Fibroblast of pulmonary artery (primary cell): ENCODE measurements at regions not wholly inside any gene's neighbourhood (a gene's known extent, or its start where the extent isn't known, plus 50 kb on each side); places are given as distances from the start of the nearest gene placed in this dataset.

Experiments
- DNase-seq: peaks from one replicate; pipeline ENCODE4 v3.0.0-alpha.2; 2010; ENCODE audit warnings: low read depth
- H3K4me3 ChIP-seq: replicated peaks from 2 replicates; pipeline ENCODE4 v1.5.1; 2011; ENCODE audit warnings: low read depth, mild to moderate bottlenecking, control low read depth, low read length, moderate library complexity
- CTCF ChIP-seq: IDR thresholded peaks from 2 replicates; pipeline ENCODE4 v1.5.1; 2011; ENCODE audit warnings: mild to moderate bottlenecking, control low read depth, low read length, inconsistent platforms; ENCODE audit errors: missing control alignments

- DNase-seq: peak; percentile 41
- no peak for TF ChIP-seq CTCF
Observed at GRCh38 chr5:56569076-56569475, 246.3 kb upstream of the MAP3K1 start.

DNA sequence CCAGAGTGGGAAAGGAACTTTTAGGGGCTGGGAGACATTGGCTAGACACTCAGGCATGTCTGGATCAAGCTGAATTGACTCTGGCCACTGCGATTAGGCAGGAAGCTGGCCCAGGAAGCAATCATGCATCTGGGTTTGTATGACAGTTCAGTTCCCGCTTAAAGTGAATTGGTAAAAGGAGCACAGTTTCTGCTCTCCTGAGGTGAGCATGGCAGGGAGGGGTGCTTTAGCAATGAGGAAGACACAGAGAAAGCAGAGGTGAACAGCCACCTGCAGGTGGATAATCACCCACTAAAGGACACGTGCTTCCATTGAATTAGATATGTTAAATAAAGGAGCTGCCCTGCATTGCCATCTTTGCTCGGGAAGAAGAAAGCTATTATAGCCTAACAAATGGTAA, 248.1 kb upstream of the MAP3K1 start:
- DNase-seq: no peak
- TF ChIP-seq CTCF: no peak
- H3K4me3 ChIP-seq: no peak overlapping the region

More at GRCh38 chr5:56569076-56569475, 246.3 kb upstream of the MAP3K1 start:
- H3K4me3 ChIP-seq: no peak overlapping the region

- H3K4me3 ChIP-seq: no peak overlapping the region
- no peak for DNase-seq
- TF ChIP-seq CTCF: no peak
Observed at GRCh38 chr5:56566374-56567249, 248.7 kb upstream of the MAP3K1 start.

DNA sequence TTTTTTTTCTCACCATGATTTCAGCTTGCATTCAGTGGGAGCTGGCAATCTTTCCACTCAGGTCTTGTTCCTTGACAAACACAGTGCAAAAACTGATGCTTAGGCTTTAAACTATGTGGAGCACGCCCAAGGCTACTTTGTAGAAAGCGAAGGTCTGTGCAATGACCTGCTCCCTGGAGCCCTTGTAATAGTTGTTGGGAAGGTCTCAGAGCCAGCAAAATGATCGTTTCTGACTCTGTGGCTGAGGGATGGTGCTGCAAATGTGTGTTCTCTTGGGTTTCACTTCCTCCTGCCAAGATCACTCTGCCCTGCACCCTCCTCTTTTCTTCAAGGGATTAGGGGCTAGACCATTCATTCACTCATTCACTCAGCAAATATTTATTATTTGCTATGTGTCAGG, 249.7 kb upstream of the MAP3K1 start:
- TF ChIP-seq CTCF: no peak
- no peak for DNase-seq
- no peak overlapping the region for H3K4me3 ChIP-seq

- no peak for TF ChIP-seq CTCF
Observed at GRCh38 chr5:56565283-56565615, 250.1 kb upstream of the MAP3K1 start.

DNA sequence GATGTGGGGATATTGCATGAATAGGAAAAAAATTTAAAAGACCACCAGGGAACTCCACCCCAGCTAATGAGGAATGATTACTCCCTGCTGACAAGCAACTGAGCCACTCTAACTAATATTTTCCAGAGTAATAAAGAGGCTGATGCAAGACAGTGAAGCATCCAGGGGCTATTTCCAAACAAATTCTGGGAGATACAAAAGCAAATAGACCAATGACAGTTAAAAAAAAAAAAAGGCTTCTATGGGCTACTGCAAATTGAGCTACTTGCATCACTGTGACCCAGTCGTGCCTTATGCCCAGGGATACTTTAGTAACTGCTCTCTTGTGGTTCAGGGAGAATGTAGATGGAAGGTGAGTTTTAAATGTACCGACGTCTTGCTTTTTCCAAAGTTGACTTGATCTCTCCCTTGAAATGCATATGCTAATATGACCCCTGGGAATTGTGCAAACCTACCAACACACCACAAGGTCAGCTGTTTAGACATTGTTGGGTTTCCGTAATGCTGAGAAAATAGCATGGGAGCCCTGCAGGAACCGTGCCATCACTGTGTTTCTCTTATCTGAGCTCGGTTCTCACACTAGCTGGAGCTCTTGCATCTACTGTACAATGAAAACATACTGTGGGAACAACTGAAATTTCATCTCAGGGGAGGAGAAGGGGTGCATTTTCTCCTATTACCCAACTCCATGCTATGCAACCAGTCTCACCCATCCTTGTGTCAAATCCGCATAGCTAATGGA, 250.6 kb upstream of the MAP3K1 start:
- TF ChIP-seq CTCF: no peak
- DNase-seq: peak; percentile 89
- H3K4me3 ChIP-seq: no peak overlapping the region

More at GRCh38 chr5:56565283-56565615, 250.1 kb upstream of the MAP3K1 start:
- H3K4me3 ChIP-seq: no peak overlapping the region
- no peak for DNase-seq
